ENCODE measurements at regions not wholly inside any gene's neighbourhood (a gene's known extent, or its start where the extent isn't known, plus 50 kb on each side); places are given as distances from the start of the nearest gene placed in this dataset.

GRCh38 chr2:6657136-6657535, 208.6 kb downstream of the CMPK2 start:
- no peak for DNase-seq (ENCODE audit: low spot score)

- DNase-seq (ENCODE audit: low spot score): no peak
Observed at GRCh38 chr2:6657855-6658254, 207.9 kb downstream of the CMPK2 start.

GRCh38 chr2:6664332-6665061, 201.2 kb downstream of the CMPK2 start:
- DNase-seq (ENCODE audit: low spot score): no peak

- DNase-seq (ENCODE audit: low spot score): no peak
Observed at GRCh38 chr2:6665093-6666045, 200.3 kb downstream of the CMPK2 start.

- DNase-seq (ENCODE audit: low spot score): no peak
Observed at GRCh38 chr2:6667326-6667725, 198.4 kb downstream of the CMPK2 start.

GRCh38 chr2:6671913-6672312, 193.8 kb downstream of the CMPK2 start:
- DNase-seq (ENCODE audit: low spot score): no peak

GRCh38 chr2:6674381-6674780, 191.3 kb downstream of the CMPK2 start:
- DNase-seq (ENCODE audit: low spot score): no peak

- DNase-seq (ENCODE audit: low spot score): no peak
Observed at GRCh38 chr2:6675791-6676190, 189.9 kb downstream of the CMPK2 start.

GRCh38 chr2:6676241-6676640, 189.5 kb downstream of the CMPK2 start:
- DNase-seq (ENCODE audit: low spot score): no peak

- no peak for DNase-seq (ENCODE audit: low spot score)
Observed at GRCh38 chr2:6676776-6677175, 188.9 kb downstream of the CMPK2 start.

GRCh38 chr2:6679471-6679870, 186.2 kb downstream of the CMPK2 start:
- DNase-seq (ENCODE audit: low spot score): no peak

GRCh38 chr2:6683516-6683915, 182.2 kb downstream of the CMPK2 start:
- no peak for DNase-seq (ENCODE audit: low spot score)

GRCh38 chr2:6685447-6685846, 180.3 kb downstream of the CMPK2 start:
- DNase-seq (ENCODE audit: low spot score): no peak

- DNase-seq (ENCODE audit: low spot score): no peak
Observed at GRCh38 chr2:6692056-6692455, 173.7 kb downstream of the CMPK2 start.

- DNase-seq (ENCODE audit: low spot score): no peak
Observed at GRCh38 chr2:6692819-6693218, 172.9 kb downstream of the CMPK2 start.

- no peak for DNase-seq (ENCODE audit: low spot score)
Observed at GRCh38 chr2:6694555-6694954, 171.2 kb downstream of the CMPK2 start.

GRCh38 chr2:6700335-6700734, 165.4 kb downstream of the CMPK2 start:
- DNase-seq (ENCODE audit: low spot score): no peak

- no peak for DNase-seq (ENCODE audit: low spot score)
Observed at GRCh38 chr2:6704077-6704476, 161.6 kb downstream of the CMPK2 start.

GRCh38 chr2:6721395-6721794, 144.3 kb downstream of the CMPK2 start:
- no peak for DNase-seq (ENCODE audit: low spot score)

GRCh38 chr2:6722574-6722973, 143.1 kb downstream of the CMPK2 start:
- no peak for DNase-seq (ENCODE audit: low spot score)

GRCh38 chr2:6723865-6724604, 141.7 kb downstream of the CMPK2 start:
- no peak for DNase-seq (ENCODE audit: low spot score)

- DNase-seq (ENCODE audit: low spot score): no peak
Observed at GRCh38 chr2:6724605-6725140, 141.0 kb downstream of the CMPK2 start.

All from mucosa of gallbladder (tissue), 1 donor.